Mesenchymal stem cell (in vitro differentiated cells and primary cell): ENCODE measurements at regions not wholly inside any gene's neighbourhood (a gene's known extent, or its start where the extent isn't known, plus 50 kb on each side); places are given as distances from the start of the nearest gene placed in this dataset.

Experiments used
- DNase-seq: peaks from one replicate; pipeline ENCODE4 v3.0.0-alpha.2; 2013
- H2AFZ ChIP-seq: one replicate; pipeline ENCODE4 v1.6.1; 2013; ENCODE audit warnings: low read depth, mild to moderate bottlenecking, control low read depth, inconsistent platforms, low read length, moderate library complexity
- H2AK5ac ChIP-seq: 2 replicates; pipeline ENCODE4 v1.6.1; 2013; ENCODE audit warnings: low read length, moderate library complexity, mild to moderate bottlenecking, inconsistent platforms; ENCODE audit not compliant: severe bottlenecking
- H2BK120ac ChIP-seq: one replicate; pipeline ENCODE4 v1.6.1; 2013; ENCODE audit warnings: low read depth, mild to moderate bottlenecking, inconsistent platforms, low read length, moderate library complexity
- H2BK12ac ChIP-seq, 2 experiments: one replicate each; pipeline ENCODE4 v1.6.1; 2013; ENCODE audit warnings: inconsistent platforms in 2 of 2, low read length in 2 of 2, mild to moderate bottlenecking in 2 of 2, moderate library complexity in 2 of 2, control low read depth in 1 of 2
- H2BK15ac ChIP-seq: one replicate; pipeline ENCODE4 v1.6.1; 2013; ENCODE audit warnings: mild to moderate bottlenecking, low read depth, inconsistent platforms; ENCODE audit not compliant: poor library complexity, severe bottlenecking
- H2BK5ac ChIP-seq: 2 replicates; pipeline ENCODE4 v1.6.1; 2013; ENCODE audit warnings: low read depth, mild to moderate bottlenecking, low read length, control low read depth, inconsistent platforms; ENCODE audit not compliant: poor library complexity, severe bottlenecking
- H3K14ac ChIP-seq, 2 experiments: one replicate each; pipeline ENCODE4 v1.6.1; 2013; ENCODE audit warnings: inconsistent platforms in 2 of 2, low read length in 2 of 2, control low read depth in 1 of 2, mild to moderate bottlenecking in 1 of 2, moderate library complexity in 1 of 2
- H3K18ac ChIP-seq, 2 experiments: one replicate each; pipeline ENCODE4 v1.6.1; 2013; ENCODE audit warnings: inconsistent platforms in 2 of 2, low read length in 2 of 2, control low read depth in 1 of 2, low read depth in 1 of 2, mild to moderate bottlenecking in 1 of 2
- H3K23ac ChIP-seq, 2 experiments: one replicate each; pipeline ENCODE4 v1.6.1; 2013; ENCODE audit warnings: inconsistent platforms in 2 of 2, low read length in 2 of 2, mild to moderate bottlenecking in 2 of 2, moderate library complexity in 2 of 2, control low read depth in 1 of 2
- H3K27ac ChIP-seq: 2 replicates; pipeline ENCODE4 v1.5.1; 2013; ENCODE audit warnings: mild to moderate bottlenecking, moderate library complexity, low read length, control low read depth, inconsistent platforms; ENCODE audit not compliant: poor library complexity, severe bottlenecking
- H3K27me3 ChIP-seq, 2 experiments: 2 replicates each; pipeline versions ENCODE4 v1.6.1 to v1.7.0; 2013; ENCODE audit warnings: low read length in 2 of 2, mild to moderate bottlenecking in 2 of 2, moderate library complexity in 2 of 2, control low read depth in 1 of 2, inconsistent platforms in 1 of 2; ENCODE audit not compliant: control insufficient read depth in 1 of 2, insufficient read depth in 1 of 2
- H3K36me3 ChIP-seq, 2 experiments: 2 replicates each; pipeline versions ENCODE4 v1.6.1 to v1.7.0; 2013; ENCODE audit warnings: low read length in 2 of 2, control low read depth in 1 of 2, inconsistent platforms in 1 of 2, low read depth in 1 of 2, mild to moderate bottlenecking in 1 of 2; ENCODE audit not compliant: insufficient read depth in 2 of 2, control insufficient read depth in 1 of 2
- H3K4ac ChIP-seq, 2 experiments: one replicate each; pipeline ENCODE4 v1.6.1; 2013; ENCODE audit warnings: inconsistent platforms in 2 of 2, low read length in 2 of 2, mild to moderate bottlenecking in 2 of 2, moderate library complexity in 2 of 2, control low read depth in 1 of 2, low read depth in 1 of 2
- H3K4me1 ChIP-seq: 2 replicates; pipeline ENCODE4 v1.6.1; 2013; ENCODE audit warnings: low read depth, low read length, control low read depth; ENCODE audit not compliant: control insufficient read depth, insufficient read depth
- H3K4me2 ChIP-seq: 2 replicates; pipeline ENCODE4 v1.6.1; 2013; ENCODE audit warnings: low read length, mild to moderate bottlenecking, inconsistent platforms; ENCODE audit not compliant: poor library complexity, severe bottlenecking
- H3K4me3 ChIP-seq, 2 experiments: 2 replicates each; pipeline versions ENCODE4 v1.5.1 to v1.7.0; 2013; ENCODE audit warnings: low read length in 2 of 2, mild to moderate bottlenecking in 2 of 2, control low read depth in 1 of 2, low read depth in 1 of 2; ENCODE audit not compliant: insufficient read depth in 1 of 2
- H3K79me1 ChIP-seq: replicated peaks from 2 replicates; pipeline ENCODE4 v1.6.1; 2013; ENCODE audit warnings: mild to moderate bottlenecking, control low read depth, low read length, inconsistent platforms; ENCODE audit not compliant: poor library complexity, severe bottlenecking
- H3K9ac ChIP-seq: 2 replicates; pipeline ENCODE4 v1.7.0; 2013; ENCODE audit warnings: mild to moderate bottlenecking, low read length, moderate library complexity
- H3K9me3 ChIP-seq: 2 replicates; pipeline ENCODE4 v1.7.0; 2013; ENCODE audit warnings: mild to moderate bottlenecking, low read length; ENCODE audit not compliant: control insufficient read depth
- H4K8ac ChIP-seq: one replicate; pipeline ENCODE4 v1.6.1; 2013; ENCODE audit warnings: inconsistent platforms, mild to moderate bottlenecking, low read length, moderate library complexity
- H4K91ac ChIP-seq: one replicate; pipeline ENCODE4 v1.6.1; 2013; ENCODE audit warnings: mild to moderate bottlenecking, low read length, inconsistent platforms
- WGBS: methylation state at CpG from one replicate; pipeline ENCODE4 v1.1.7; 2013; ENCODE audit warnings: mixed read lengths; 5-methylcytosine and 5-hydroxymethylcytosine counted together

GRCh38 chr3:150107429-150108175 is 136.9 kb upstream of the PFN2 start:
- no peaks in the 10 kb centered on the region for H3K27me3 ChIP-seq
- peak; percentile 59 for DNase-seq
- no peaks in the 10 kb centered on the region for H3K36me3 ChIP-seq
- peak overlapping the region; percentile 66 for H3K4me2 ChIP-seq
- peak overlapping the region; percentile 23 for H2AFZ ChIP-seq
- 14% methylated on average over 3 of the region's 5 CpGs for WGBS
- H3K4me1 ChIP-seq, result peaks cover 9% of the 10 kb centered on the region
- H2BK15ac ChIP-seq, result peak overlapping the region; percentile 44
- H3K14ac ChIP-seq, result no peak overlapping the region
- H3K4ac ChIP-seq, result peak overlapping the region; percentile 32 to 91
- H3K9me3 ChIP-seq, result no peaks in the 10 kb centered on the region
- peak overlapping the region; percentile 96 for H4K8ac ChIP-seq
- H2BK120ac ChIP-seq, result peak overlapping the region; percentile 94
- H3K23ac ChIP-seq, result no peak overlapping the region
- H4K91ac ChIP-seq, result peak overlapping the region; percentile 85
- no peaks in the 10 kb centered on the region for H3K79me1 ChIP-seq
- peak overlapping the region; percentile 96 for H2AK5ac ChIP-seq
- H2BK5ac ChIP-seq, result peak overlapping the region; percentile 90
- peak overlapping the region; percentile 90 to 91 for H3K18ac ChIP-seq
- peak overlapping the region; percentile 56 to 94 for H2BK12ac ChIP-seq
- H3K9ac ChIP-seq, result peak overlapping the region; percentile 8
- no peak overlapping the region for H3K4me3 ChIP-seq
- H3K27ac ChIP-seq, result peak overlapping the region; percentile 94

GRCh38 chr3:150106740-150107428 is 136.2 kb upstream of the PFN2 start:
- Histone ChIP-seq H3K4ac (peak overlapping the region; percentile 32 to 91), H2BK12ac (peak overlapping the region; percentile 56 to 94), H2BK15ac (no peak overlapping the region), H3K23ac (no peak overlapping the region), H2BK120ac (peak overlapping the region; percentile 94), H3K4me1 (peaks cover 9% of the 10 kb centered on the region), H4K91ac (peak overlapping the region; percentile 85), H4K8ac (peak overlapping the region; percentile 96), H3K79me1 (no peaks in the 10 kb centered on the region), H3K36me3 (no peaks in the 10 kb centered on the region), H3K9me3 (no peaks in the 10 kb centered on the region), H2AK5ac (peak overlapping the region; percentile 96), H3K4me3 (no peak overlapping the region), H3K4me2 (peak overlapping the region; percentile 66), H2BK5ac (peak overlapping the region; percentile 90), H3K18ac (peak overlapping the region; percentile 90 to 91), H3K27ac (peak overlapping the region; percentile 94), H3K27me3 (no peaks in the 10 kb centered on the region), H2AFZ (peak overlapping the region; percentile 23), H3K9ac (peak overlapping the region; percentile 8), H3K14ac (no peak overlapping the region)
- peak; percentile 92 for DNase-seq
- WGBS, result 0% methylated on average over 2 of the region's 2 CpGs

DNA sequence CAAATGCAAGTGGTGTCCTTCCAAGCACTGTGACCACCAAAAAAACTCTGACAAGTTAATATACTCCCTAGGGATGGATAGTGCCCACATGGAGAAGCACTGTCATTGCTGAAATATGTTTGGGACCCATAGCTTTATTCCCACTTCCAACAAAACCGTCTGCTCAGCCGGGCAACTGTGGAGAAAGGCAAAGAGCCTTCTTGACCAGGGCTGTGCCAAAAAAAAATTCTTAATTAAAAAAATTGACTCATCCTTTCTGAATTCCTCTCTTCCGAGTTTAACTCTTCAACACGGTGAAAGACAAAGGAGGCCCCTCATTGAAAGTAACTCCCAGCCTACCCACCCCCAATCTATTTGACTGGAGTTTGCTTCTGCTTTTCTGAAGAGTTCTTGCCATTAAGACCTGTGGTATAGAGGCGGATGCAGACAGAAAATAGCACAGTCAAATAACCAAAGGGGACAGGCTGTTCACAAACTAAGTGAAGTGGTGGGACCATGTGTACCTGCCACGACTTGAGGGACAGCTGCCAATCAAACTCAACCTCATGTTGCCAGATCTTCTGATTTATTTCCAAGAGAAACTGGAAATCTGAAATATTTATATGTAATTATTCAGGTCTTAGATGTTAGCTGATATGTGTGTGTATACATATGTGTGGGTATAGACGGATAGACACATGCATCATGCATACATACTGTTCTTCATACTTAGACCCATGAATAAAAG is 135.4 kb upstream of the PFN2 start:
- no peak overlapping the region for H3K4me2 ChIP-seq
- H2AK5ac ChIP-seq, result peak overlapping the region; percentile 79
- H3K9ac ChIP-seq, result no peak overlapping the region
- H3K27me3 ChIP-seq, result no peaks in the 10 kb centered on the region
- H3K4ac ChIP-seq, result peak overlapping the region in 1 of 2 experiments; percentile 78
- H3K14ac ChIP-seq, result no peak overlapping the region
- H3K4me1 ChIP-seq, result peaks cover 9% of the 10 kb centered on the region
- H4K8ac ChIP-seq, result peak overlapping the region; percentile 37
- H4K91ac ChIP-seq, result no peak overlapping the region
- H3K23ac ChIP-seq, result no peak overlapping the region
- no peak for DNase-seq
- H2BK5ac ChIP-seq, result peak overlapping the region; percentile 35
- H2BK12ac ChIP-seq, result peak overlapping the region in 1 of 2 experiments; percentile 99
- H3K36me3 ChIP-seq, result no peaks in the 10 kb centered on the region
- H2AFZ ChIP-seq, result no peak overlapping the region
- H3K79me1 ChIP-seq, result no peaks in the 10 kb centered on the region
- H2BK15ac ChIP-seq, result no peak overlapping the region
- WGBS, result 39% methylated on average over 6 of the region's 7 CpGs
- peak overlapping the region in 1 of 2 experiments; percentile 3 for H3K18ac ChIP-seq
- H3K27ac ChIP-seq, result peak overlapping the region; percentile 46
- no peak overlapping the region for H3K4me3 ChIP-seq
- H3K9me3 ChIP-seq, result no peaks in the 10 kb centered on the region
- peak overlapping the region; percentile 1 for H2BK120ac ChIP-seq

DNA sequence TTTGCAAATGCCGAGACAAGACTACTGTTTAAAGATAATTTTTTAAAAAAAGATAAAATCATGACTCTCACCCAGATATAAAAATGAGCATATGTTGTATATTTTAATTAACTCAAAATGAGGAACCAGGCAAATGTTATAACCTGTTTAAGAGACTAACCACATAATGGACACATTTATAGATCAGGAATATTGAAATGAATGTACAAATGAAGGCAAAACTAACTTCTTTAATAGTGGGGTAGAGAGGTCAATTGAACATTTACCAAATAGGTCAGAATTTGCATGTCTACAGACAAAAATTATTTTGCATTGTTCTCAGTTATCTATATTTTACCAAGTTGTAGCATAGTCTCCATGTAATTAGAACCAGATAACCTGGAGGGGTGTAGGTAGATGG is 134.3 kb upstream of the PFN2 start:
- H3K9ac ChIP-seq, result no peak overlapping the region
- H2AFZ ChIP-seq, result no peak overlapping the region
- peak overlapping the region in 1 of 2 experiments; percentile 70 for H3K18ac ChIP-seq
- H3K79me1 ChIP-seq, result no peaks in the 10 kb centered on the region
- no peak overlapping the region for H3K23ac ChIP-seq
- no peak overlapping the region for H3K4ac ChIP-seq
- no peaks in the 10 kb centered on the region for H3K9me3 ChIP-seq
- no peak overlapping the region for H3K4me3 ChIP-seq
- H2BK15ac ChIP-seq, result no peak overlapping the region
- no peaks in the 10 kb centered on the region for H3K27me3 ChIP-seq
- no peak overlapping the region for H2BK5ac ChIP-seq
- no peak overlapping the region for H4K91ac ChIP-seq
- no peak overlapping the region for H3K4me2 ChIP-seq
- H4K8ac ChIP-seq, result no peak overlapping the region
- no peaks in the 10 kb centered on the region for H3K36me3 ChIP-seq
- peak overlapping the region in 1 of 2 experiments; percentile 66 for H2BK12ac ChIP-seq
- H3K14ac ChIP-seq, result no peak overlapping the region
- DNase-seq, result no peak
- no peak overlapping the region for H2AK5ac ChIP-seq
- H3K4me1 ChIP-seq, result peaks cover 9% of the 10 kb centered on the region
- H2BK120ac ChIP-seq, result no peak overlapping the region
- no CpG with 5 or more reads among the region's 1 CpG for WGBS
- no peak overlapping the region for H3K27ac ChIP-seq
